ENCODE measurements at regions not wholly inside any gene's neighbourhood (a gene's known extent, or its start where the extent isn't known, plus 50 kb on each side); places are given as distances from the start of the nearest gene placed in this dataset.
"Not testable (repeated sequence)": the region's sequence is repeated elsewhere in the genome, so short reads cannot be mapped to it uniquely, and the experiment has no call there.

DNA sequence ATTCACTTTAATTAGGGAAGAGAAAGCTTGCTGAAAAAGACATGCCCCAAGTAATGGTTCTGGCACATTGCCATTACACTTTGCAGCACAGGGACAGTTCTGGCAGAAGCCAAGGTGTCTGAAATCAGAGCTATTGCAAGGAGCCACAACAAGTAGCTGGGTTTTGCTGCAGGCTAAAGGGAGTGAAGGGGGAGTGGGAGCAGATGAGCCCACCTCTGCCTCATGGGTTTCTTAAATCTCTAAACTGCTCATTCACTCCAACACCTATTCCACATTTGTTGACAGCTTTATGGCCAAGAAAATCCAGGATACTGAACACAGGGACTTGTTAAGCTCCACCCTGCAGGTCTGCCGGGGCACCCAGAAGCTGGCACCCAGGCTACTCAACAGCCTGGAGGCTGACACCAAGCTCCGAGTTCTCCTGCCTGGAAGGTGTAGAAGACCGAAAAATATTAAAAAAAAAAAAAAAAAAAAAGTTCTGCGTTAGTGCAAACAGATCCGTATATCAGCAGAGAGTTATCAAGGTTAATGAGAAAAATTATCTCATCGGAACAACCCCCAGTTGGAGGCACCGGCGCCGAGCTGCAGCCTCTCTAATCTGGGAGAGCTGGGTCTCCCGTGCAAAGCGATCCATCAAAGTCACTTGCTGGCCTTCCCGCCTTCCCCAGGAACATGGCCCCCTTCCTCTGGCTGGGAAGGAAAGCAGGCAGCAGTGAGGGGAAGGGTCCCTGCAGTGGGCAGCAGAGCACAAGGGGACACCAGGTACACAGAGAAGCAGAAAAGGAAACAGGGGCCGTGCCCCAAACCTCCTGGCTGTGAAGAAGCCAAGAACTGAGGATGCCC lies 123.7 kb downstream of the HNMT start:
- H3K9me3 Mint-ChIP-seq = peaks cover 2% of the 10 kb centered on the region
- DNase-seq = no peak
- no peak overlapping the region for H3K27ac Mint-ChIP-seq
- intact Hi-C loops (cut with micrococcal nuclease) = no loop called here
- no peaks in the 10 kb centered on the region for H3K36me3 Mint-ChIP-seq (ENCODE audit: low read depth)
- no peak overlapping the region for H3K4me3 Mint-ChIP-seq
- peaks cover 3% of the 10 kb centered on the region for H3K27me3 Mint-ChIP-seq (ENCODE audit: low read depth)
- H3K4me1 Mint-ChIP-seq (ENCODE audit: low read depth) = no peaks in the 10 kb centered on the region
- CTCF ChIA-PET = no interaction called here

GRCh38 chr2:138090330-138090729 lies 126.1 kb downstream of the HNMT start:
- Mint-ChIP-seq H3K27ac (no peak overlapping the region), H3K9me3 (peaks cover 2% of the 10 kb centered on the region), H3K36me3 (ENCODE audit: low read depth) (no peaks in the 10 kb centered on the region), H3K4me1 (ENCODE audit: low read depth) (no peaks in the 10 kb centered on the region), H3K4me3 (no peak overlapping the region), H3K27me3 (ENCODE audit: low read depth) (peaks cover 3% of the 10 kb centered on the region)
- intact Hi-C loops (cut with micrococcal nuclease) = loop anchor here (5.0 kb wide), 1 partner anchor 143 kb away; no protein-coding TSS in a partner anchor
- no peak for DNase-seq
- CTCF ChIA-PET = interaction anchor here (0.5 kb wide), 1 partner anchor 748 kb away, joined by 4 read pairs; no protein-coding TSS in a partner anchor

DNA sequence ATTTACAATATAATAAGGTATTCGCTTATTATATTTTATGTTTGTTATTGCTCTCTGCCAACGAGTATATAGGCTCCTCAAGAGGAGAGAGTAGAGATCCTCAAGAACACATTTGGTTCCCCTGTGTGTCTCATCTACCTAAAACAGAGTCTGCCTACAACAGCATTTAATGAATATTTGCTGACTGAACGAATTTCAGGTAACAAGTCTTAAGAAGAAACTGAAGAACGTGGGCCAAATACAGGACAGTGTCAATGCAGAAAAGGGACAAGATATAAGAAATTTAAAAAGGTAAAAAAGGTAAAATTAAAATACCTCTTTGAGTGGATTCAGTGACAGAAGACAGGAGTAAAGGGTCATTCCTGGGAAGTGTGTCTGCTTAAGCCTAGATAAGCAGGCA lies 129.2 kb downstream of the HNMT start:
- intact Hi-C loops (cut with micrococcal nuclease) = loop anchor here (5.0 kb wide), 1 partner anchor 146 kb away; no protein-coding TSS in a partner anchor
- peaks cover 5% of the 10 kb centered on the region for H3K27me3 Mint-ChIP-seq (ENCODE audit: low read depth)
- no peaks in the 10 kb centered on the region for H3K4me1 Mint-ChIP-seq (ENCODE audit: low read depth)
- CTCF ChIA-PET = no interaction called here
- no peaks in the 10 kb centered on the region for H3K36me3 Mint-ChIP-seq (ENCODE audit: low read depth)
- no peak for DNase-seq
- no peak overlapping the region for H3K27ac Mint-ChIP-seq
- H3K4me3 Mint-ChIP-seq = no peak overlapping the region
- H3K9me3 Mint-ChIP-seq = peaks cover 2% of the 10 kb centered on the region

DNA sequence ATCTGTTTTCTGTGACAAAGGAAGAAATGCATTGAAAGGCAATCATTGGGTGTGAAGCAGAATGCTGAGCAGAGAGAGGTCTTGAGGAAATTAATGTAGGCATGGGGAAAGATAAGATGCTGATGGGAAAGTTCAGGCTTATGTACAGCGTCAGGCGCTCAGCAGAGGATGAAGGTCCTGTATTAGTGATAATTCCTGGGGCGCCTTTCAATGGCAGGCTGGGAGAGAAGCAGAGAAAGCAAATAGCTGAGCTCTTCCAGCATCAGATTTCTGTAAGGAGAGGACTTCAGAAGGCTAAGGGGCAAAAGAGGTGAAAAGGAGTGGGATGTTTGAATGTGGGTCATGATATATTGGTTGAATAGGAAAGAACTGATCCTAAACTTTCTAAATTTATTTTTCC lies 129.8 kb downstream of the HNMT start:
- CTCF ChIA-PET = no interaction called here
- H3K4me1 Mint-ChIP-seq (ENCODE audit: low read depth) = no peaks in the 10 kb centered on the region
- intact Hi-C loops (cut with micrococcal nuclease) = loop anchor here (5.0 kb wide), 1 partner anchor 147 kb away; no protein-coding TSS in a partner anchor
- H3K36me3 Mint-ChIP-seq (ENCODE audit: low read depth) = no peaks in the 10 kb centered on the region
- no peak for DNase-seq
- no peak overlapping the region for H3K27ac Mint-ChIP-seq
- no peak overlapping the region for H3K4me3 Mint-ChIP-seq
- no peaks in the 10 kb centered on the region for H3K9me3 Mint-ChIP-seq
- H3K27me3 Mint-ChIP-seq (ENCODE audit: low read depth) = peaks cover 2% of the 10 kb centered on the region

GRCh38 chr2:138095336-138095735 lies 131.1 kb downstream of the HNMT start:
- H3K4me3 Mint-ChIP-seq = no peak overlapping the region

DNA sequence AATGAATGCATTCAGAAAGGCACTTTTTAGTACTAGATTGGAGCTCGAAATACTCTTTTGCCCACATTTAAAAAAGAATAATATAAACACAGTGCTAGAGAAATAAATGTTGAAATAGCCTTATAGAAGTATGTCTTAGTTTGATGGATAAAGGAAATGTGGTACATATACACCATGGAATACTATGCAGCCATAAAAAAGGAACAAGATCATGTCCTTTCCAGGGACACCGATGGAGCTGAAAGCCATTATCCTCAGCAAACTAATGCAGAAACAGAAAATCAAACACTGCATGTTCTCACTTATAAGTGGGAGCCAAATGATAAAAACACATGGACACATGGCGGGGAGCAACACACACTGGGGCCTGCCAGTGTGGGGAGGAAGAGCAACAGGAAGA lies 135.0 kb downstream of the HNMT start:
- H3K27ac Mint-ChIP-seq; intact Hi-C loops (cut with micrococcal nuclease); H3K4me1 Mint-ChIP-seq (ENCODE audit: low read depth); H3K4me3 Mint-ChIP-seq; H3K36me3 Mint-ChIP-seq (ENCODE audit: low read depth); H3K27me3 Mint-ChIP-seq (ENCODE audit: low read depth); DNase-seq; H3K9me3 Mint-ChIP-seq: not testable (repeated sequence)
- CTCF ChIA-PET = interaction anchor here (0.9 kb wide), 1 partner anchor 688 kb away, joined by 5 read pairs; no protein-coding TSS in a partner anchor

More at GRCh38 chr2:138095336-138095735, 131.1 kb downstream of the HNMT start:
- intact Hi-C loops (cut with micrococcal nuclease) = no loop called here
- H3K9me3 Mint-ChIP-seq = peaks cover 3% of the 10 kb centered on the region
- no peaks in the 10 kb centered on the region for H3K4me1 Mint-ChIP-seq (ENCODE audit: low read depth)
- CTCF ChIA-PET = no interaction called here
- DNase-seq = no peak
- peaks cover 2% of the 10 kb centered on the region for H3K27me3 Mint-ChIP-seq (ENCODE audit: low read depth)
- no peaks in the 10 kb centered on the region for H3K36me3 Mint-ChIP-seq (ENCODE audit: low read depth)
- H3K27ac Mint-ChIP-seq = no peak overlapping the region

- peaks cover 5% of the 10 kb centered on the region for H3K27me3 Mint-ChIP-seq (ENCODE audit: low read depth)
- H3K4me3 Mint-ChIP-seq = no peak overlapping the region
- H3K27ac Mint-ChIP-seq = no peak overlapping the region
- H3K36me3 Mint-ChIP-seq (ENCODE audit: low read depth) = no peaks in the 10 kb centered on the region
- peaks cover 6% of the 10 kb centered on the region for H3K9me3 Mint-ChIP-seq
- CTCF ChIA-PET = no interaction called here
- DNase-seq = no peak
- intact Hi-C loops (cut with micrococcal nuclease) = no loop called here
- H3K4me1 Mint-ChIP-seq (ENCODE audit: low read depth) = no peaks in the 10 kb centered on the region
Observed at GRCh38 chr2:138101718-138102117, 137.4 kb downstream of the HNMT start.

DNA sequence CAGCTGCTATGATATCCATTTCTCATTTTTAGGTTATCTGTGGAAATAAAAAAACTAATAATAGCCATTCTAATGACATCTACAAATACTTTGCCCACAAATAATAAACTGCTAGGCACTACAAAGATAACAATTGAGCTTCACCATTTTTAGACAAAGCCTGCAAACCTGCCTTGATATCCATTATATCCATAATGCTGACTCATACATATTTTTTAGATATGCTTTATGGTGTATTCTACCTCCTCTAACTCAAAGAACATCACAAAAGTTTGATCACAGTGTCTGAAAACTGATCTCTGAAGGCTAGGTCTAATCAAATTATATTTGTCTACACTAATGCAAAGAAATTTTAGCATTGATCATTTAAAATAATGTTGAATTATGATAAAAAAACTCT lies 138.4 kb downstream of the HNMT start:
- intact Hi-C loops (cut with micrococcal nuclease) = no loop called here
- H3K36me3 Mint-ChIP-seq (ENCODE audit: low read depth) = no peaks in the 10 kb centered on the region
- no peak overlapping the region for H3K4me3 Mint-ChIP-seq
- CTCF ChIA-PET = no interaction called here
- no peaks in the 10 kb centered on the region for H3K4me1 Mint-ChIP-seq (ENCODE audit: low read depth)
- no peak overlapping the region for H3K27ac Mint-ChIP-seq
- DNase-seq = no peak
- peaks cover 5% of the 10 kb centered on the region for H3K27me3 Mint-ChIP-seq (ENCODE audit: low read depth)
- peaks cover 6% of the 10 kb centered on the region for H3K9me3 Mint-ChIP-seq

DNA sequence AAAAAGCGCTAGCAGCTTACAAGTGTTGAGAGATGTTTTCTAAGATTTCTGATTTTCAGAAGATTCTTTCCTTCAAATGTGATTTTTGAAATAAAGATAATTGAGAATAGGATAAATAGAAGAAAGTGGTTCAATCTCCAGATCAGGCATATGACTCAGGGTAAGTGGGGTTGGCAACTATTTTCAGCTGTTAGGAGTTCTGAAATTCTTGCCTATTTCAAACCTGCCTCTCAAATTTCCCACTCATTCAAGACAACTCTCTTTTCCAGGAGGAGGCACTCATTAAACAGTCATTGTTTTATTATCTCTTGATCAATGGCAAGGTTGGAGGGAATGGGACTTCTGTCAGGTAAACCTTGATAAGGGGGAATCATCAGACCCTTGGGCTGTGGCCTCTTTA lies 138.9 kb downstream of the HNMT start:
- no peak overlapping the region for H3K27ac Mint-ChIP-seq
- intact Hi-C loops (cut with micrococcal nuclease) = no loop called here
- peaks cover 5% of the 10 kb centered on the region for H3K27me3 Mint-ChIP-seq (ENCODE audit: low read depth)
- H3K4me1 Mint-ChIP-seq (ENCODE audit: low read depth) = no peaks in the 10 kb centered on the region
- no peaks in the 10 kb centered on the region for H3K36me3 Mint-ChIP-seq (ENCODE audit: low read depth)
- DNase-seq = no peak
- CTCF ChIA-PET = no interaction called here
- no peak overlapping the region for H3K4me3 Mint-ChIP-seq
- H3K9me3 Mint-ChIP-seq = peaks cover 6% of the 10 kb centered on the region

DNA sequence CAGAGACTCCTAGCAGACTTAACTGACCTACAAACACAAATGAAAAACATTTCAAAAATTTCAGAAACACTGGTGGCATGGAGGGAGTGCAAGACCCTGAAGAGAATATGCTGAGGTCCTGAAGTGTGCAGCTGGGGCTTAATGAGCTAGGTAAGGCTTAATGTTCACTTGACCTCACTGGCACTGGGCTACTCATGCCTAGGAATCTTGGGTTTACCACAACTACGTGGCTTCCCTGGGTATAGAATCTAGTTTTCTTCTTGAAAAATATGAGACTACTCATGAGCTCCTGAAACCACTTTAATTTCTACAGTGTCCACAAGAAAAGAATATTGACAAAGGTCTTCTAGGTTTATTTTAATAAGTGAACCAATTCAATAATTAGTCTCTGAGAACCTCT lies 139.8 kb downstream of the HNMT start:
- Mint-ChIP-seq H3K4me1 (ENCODE audit: low read depth) (no peaks in the 10 kb centered on the region), H3K9me3 (peaks cover 6% of the 10 kb centered on the region), H3K36me3 (ENCODE audit: low read depth) (no peaks in the 10 kb centered on the region), H3K4me3 (no peak overlapping the region), H3K27ac (no peak overlapping the region), H3K27me3 (ENCODE audit: low read depth) (peaks cover 5% of the 10 kb centered on the region)
- intact Hi-C loops (cut with micrococcal nuclease) = no loop called here
- CTCF ChIA-PET = no interaction called here
- no peak for DNase-seq

GRCh38 chr2:138105358-138105757 lies 141.1 kb downstream of the HNMT start:
- no peak overlapping the region for H3K4me3 Mint-ChIP-seq

DNA sequence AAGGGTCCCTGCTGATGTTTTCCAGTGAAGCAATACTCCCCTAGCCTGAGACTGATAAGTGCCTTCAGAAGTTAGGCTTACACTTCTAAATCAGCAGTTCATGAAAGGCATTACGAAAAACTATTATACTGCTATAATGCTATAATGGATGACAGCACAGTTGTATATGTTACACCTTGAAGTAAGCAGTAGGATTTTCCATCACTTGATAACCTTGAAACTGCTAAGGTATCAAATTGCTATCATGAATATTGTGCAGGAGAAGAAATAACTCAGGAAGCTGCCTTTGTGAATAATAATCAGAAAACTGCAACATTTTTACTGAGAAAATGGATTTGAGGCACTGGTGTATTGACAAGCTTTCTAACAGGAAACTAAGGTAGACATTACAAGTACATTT lies 142.3 kb downstream of the HNMT start:
- CTCF ChIA-PET = interaction anchor here (0.7 kb wide), 1 partner anchor 585 kb away, joined by 3 read pairs; no protein-coding TSS in a partner anchor
- DNase-seq = no peak
- no peak overlapping the region for H3K27ac Mint-ChIP-seq
- no peaks in the 10 kb centered on the region for H3K4me1 Mint-ChIP-seq (ENCODE audit: low read depth)
- H3K36me3 Mint-ChIP-seq (ENCODE audit: low read depth) = no peaks in the 10 kb centered on the region
- H3K9me3 Mint-ChIP-seq = peaks cover 3% of the 10 kb centered on the region
- H3K27me3 Mint-ChIP-seq (ENCODE audit: low read depth) = peaks cover 5% of the 10 kb centered on the region
- intact Hi-C loops (cut with micrococcal nuclease) = no loop called here
- H3K4me3 Mint-ChIP-seq = no peak overlapping the region

More at GRCh38 chr2:138105358-138105757, 141.1 kb downstream of the HNMT start:
- Mint-ChIP-seq H3K36me3 (ENCODE audit: low read depth) (no peaks in the 10 kb centered on the region), H3K9me3 (peaks cover 3% of the 10 kb centered on the region), H3K4me1 (ENCODE audit: low read depth) (no peaks in the 10 kb centered on the region), H3K27ac (no peak overlapping the region), H3K27me3 (ENCODE audit: low read depth) (peaks cover 5% of the 10 kb centered on the region)
- CTCF ChIA-PET = no interaction called here
- DNase-seq = no peak
- intact Hi-C loops (cut with micrococcal nuclease) = no loop called here

DNA sequence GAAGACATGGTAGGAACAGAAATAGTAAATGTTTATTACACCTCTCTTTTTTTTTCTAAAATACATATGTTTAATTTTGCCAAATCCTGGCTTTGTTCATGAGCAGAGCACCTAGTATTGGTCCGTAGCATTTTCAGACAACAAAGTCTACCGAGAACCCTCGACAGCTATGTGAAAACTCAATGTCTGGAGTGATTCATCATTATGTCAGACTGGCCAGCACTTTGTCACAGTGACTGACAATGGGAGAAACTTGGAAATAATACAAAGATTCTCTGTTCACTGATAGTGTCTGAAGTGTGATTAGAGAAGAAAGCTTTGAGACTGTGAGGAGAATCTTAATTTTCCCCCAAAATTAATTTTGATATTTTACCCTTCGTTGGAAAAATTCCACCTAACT lies 143.0 kb downstream of the HNMT start:
- no peaks in the 10 kb centered on the region for H3K4me1 Mint-ChIP-seq (ENCODE audit: low read depth)
- peaks cover 5% of the 10 kb centered on the region for H3K27me3 Mint-ChIP-seq (ENCODE audit: low read depth)
- H3K9me3 Mint-ChIP-seq = peaks cover 3% of the 10 kb centered on the region
- H3K36me3 Mint-ChIP-seq (ENCODE audit: low read depth) = no peaks in the 10 kb centered on the region
- DNase-seq = no peak
- H3K4me3 Mint-ChIP-seq = no peak overlapping the region
- intact Hi-C loops (cut with micrococcal nuclease) = no loop called here
- CTCF ChIA-PET = interaction anchor here (0.7 kb wide), 1 partner anchor 585 kb away, joined by 3 read pairs; no protein-coding TSS in a partner anchor
- no peak overlapping the region for H3K27ac Mint-ChIP-seq

Data from activated naive CD4-positive, alpha-beta T cell treated with anti-CD3 and anti-CD28 coated beads for 36 hours (primary cell).